Neuronal stem cell (in vitro differentiated cells): ENCODE measurements at regions not wholly inside any gene's neighbourhood (a gene's known extent, or its start where the extent isn't known, plus 50 kb on each side); places are given as distances from the start of the nearest gene placed in this dataset.

Experiments used
- DNase-seq: peaks from one replicate; pipeline ENCODE4 v3.0.0-alpha.2; 2013; ENCODE audit warnings: low spot score
- H2AFZ ChIP-seq: one replicate; pipeline ENCODE4 v1.6.1; 2013; ENCODE audit warnings: mild to moderate bottlenecking, low read length, inconsistent platforms
- H2AK5ac ChIP-seq: 2 replicates; pipeline ENCODE4 v1.6.1; 2013; ENCODE audit warnings: low read depth, mild to moderate bottlenecking, inconsistent platforms, low read length, moderate library complexity, mixed read lengths
- H2BK120ac ChIP-seq: 2 replicates; pipeline ENCODE4 v1.6.1; 2013; ENCODE audit warnings: low read depth, mild to moderate bottlenecking, inconsistent platforms, low read length, moderate library complexity, mixed read lengths
- H2BK12ac ChIP-seq: one replicate; pipeline ENCODE4 v1.6.1; 2013; ENCODE audit warnings: low read length, inconsistent platforms
- H2BK15ac ChIP-seq: 2 replicates; pipeline ENCODE4 v1.6.1; 2013; ENCODE audit warnings: mild to moderate bottlenecking, low read length, inconsistent platforms, mixed read lengths
- H2BK5ac ChIP-seq: one replicate; pipeline ENCODE4 v1.6.1; 2013; ENCODE audit warnings: inconsistent platforms, mild to moderate bottlenecking, low read length, moderate library complexity
- H3K14ac ChIP-seq: one replicate; pipeline ENCODE4 v1.6.1; 2013; ENCODE audit warnings: low read length, inconsistent platforms
- H3K18ac ChIP-seq: 2 replicates; pipeline ENCODE4 v1.6.1; 2013; ENCODE audit warnings: low read length, inconsistent platforms
- H3K23ac ChIP-seq: 2 replicates; pipeline ENCODE4 v1.6.1; 2013; ENCODE audit warnings: low read depth, mild to moderate bottlenecking, mixed read lengths, low read length, inconsistent platforms; ENCODE audit not compliant: poor library complexity
- H3K27ac ChIP-seq: replicated peaks from 3 replicates; pipeline ENCODE4 v1.5.1; 2013; ENCODE audit warnings: low read length, inconsistent platforms
- H3K27me3 ChIP-seq, 3 experiments: 2 replicates each; pipeline ENCODE4 v1.6.1; 2013; ENCODE audit warnings: low read length in 3 of 3, mild to moderate bottlenecking in 2 of 3, inconsistent platforms in 1 of 3, low read depth in 1 of 3, mixed read lengths in 1 of 3, moderate library complexity in 1 of 3; ENCODE audit not compliant: control insufficient read depth in 3 of 3, insufficient read depth in 3 of 3
- H3K36me3 ChIP-seq, 2 donors: replicated peaks in 1 of 2; 2 replicates each; pipeline ENCODE4 v1.6.1; 2013; ENCODE audit warnings: low read length in 2 of 2; ENCODE audit not compliant: control insufficient read depth in 2 of 2, insufficient read depth in 2 of 2
- H3K4ac ChIP-seq: 2 replicates; pipeline ENCODE4 v1.6.1; 2013; ENCODE audit warnings: inconsistent platforms, mild to moderate bottlenecking, low read length, moderate library complexity
- H3K4me1 ChIP-seq, 2 donors: 1 replicate in 1 of 2; 2 replicates in 1 of 2; pipeline ENCODE4 v1.6.1; 2013; ENCODE audit warnings: low read length in 2 of 2, low read depth in 1 of 2; ENCODE audit not compliant: control insufficient read depth in 2 of 2, insufficient read depth in 1 of 2
- H3K4me2 ChIP-seq: one replicate; pipeline ENCODE4 v1.6.1; 2013; ENCODE audit warnings: mild to moderate bottlenecking, low read length, inconsistent platforms; ENCODE audit not compliant: insufficient read depth, poor library complexity, severe bottlenecking
- H3K4me3 ChIP-seq, 2 donors: 2 replicates each; pipeline ENCODE4 v1.5.1; 2013; ENCODE audit warnings: low read length in 2 of 2, mild to moderate bottlenecking in 2 of 2, inconsistent platforms in 1 of 2, moderate library complexity in 1 of 2
- H3K79me1 ChIP-seq: one replicate; pipeline ENCODE4 v1.6.1; 2013; ENCODE audit warnings: low read depth, mild to moderate bottlenecking, inconsistent platforms, low read length, moderate library complexity
- H3K9ac ChIP-seq: one replicate; pipeline ENCODE4 v1.6.1; 2013; ENCODE audit warnings: mild to moderate bottlenecking, low read depth, low read length, inconsistent platforms; ENCODE audit not compliant: poor library complexity
- H3K9me3 ChIP-seq, 2 donors: replicated peaks in 1 of 2; 2 replicates each; pipeline versions ENCODE3 to v1.6.1; 2013; ENCODE audit warnings: low read length in 2 of 2, mild to moderate bottlenecking in 2 of 2, inconsistent platforms in 1 of 2, low read depth in 1 of 2, mixed read lengths in 1 of 2, moderate library complexity in 1 of 2; ENCODE audit not compliant: control insufficient read depth in 2 of 2, insufficient read depth in 1 of 2
- H4K8ac ChIP-seq: one replicate; pipeline ENCODE4 v1.6.1; 2013; ENCODE audit warnings: low read depth, mild to moderate bottlenecking, inconsistent platforms, low read length, moderate library complexity
- H4K91ac ChIP-seq: one replicate; pipeline ENCODE4 v1.6.1; 2013; ENCODE audit warnings: low read length, low read depth, mild to moderate bottlenecking, inconsistent platforms; ENCODE audit not compliant: poor library complexity
- WGBS, 2 donors: extraction: QIAGEN DNeasy Blood & Tissue Kit; methylation state at CpG; one replicate each; pipeline ENCODE4 v1.1.7; 2013; ENCODE audit warnings: missing lambda C conversion rate in 2 of 2, mixed read lengths in 1 of 2; ENCODE audit not compliant: insufficient read length in 2 of 2, insufficient replicate concordance in 1 of 2; ENCODE audit errors: extremely low coverage in 2 of 2; 5-methylcytosine and 5-hydroxymethylcytosine counted together

DNA sequence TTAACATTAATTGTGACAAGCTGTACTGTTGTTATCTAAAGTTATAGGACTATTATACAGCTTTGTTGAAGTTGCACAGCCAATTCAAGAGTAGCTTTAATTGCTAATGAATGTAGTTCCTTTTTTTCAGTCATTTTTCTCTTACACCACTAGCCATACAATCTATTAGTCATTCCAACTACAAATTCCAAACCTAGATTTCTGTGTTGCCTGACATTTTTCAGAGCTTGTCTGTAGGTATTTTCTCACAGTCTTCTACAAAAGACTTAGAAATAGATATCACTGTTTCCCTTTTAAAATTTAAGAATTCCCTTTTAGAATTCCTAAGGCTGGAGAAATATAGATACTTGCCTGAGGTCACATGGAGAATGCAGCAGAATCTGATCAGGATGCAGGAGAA is 307.0 kb upstream of the HS3ST1 start:
- H3K4me1 ChIP-seq = no peaks in the 10 kb centered on the region
- no peak overlapping the region for H2AFZ ChIP-seq
- no peak overlapping the region for H3K14ac ChIP-seq
- H2BK12ac ChIP-seq = no peak overlapping the region
- H2BK15ac ChIP-seq = no peak overlapping the region
- H3K18ac ChIP-seq = no peak overlapping the region
- H2BK120ac ChIP-seq = no peak overlapping the region
- no peak overlapping the region for H2AK5ac ChIP-seq
- H3K27me3 ChIP-seq = no peaks in the 10 kb centered on the region
- no peak overlapping the region for H3K4me2 ChIP-seq
- no peak overlapping the region for H2BK5ac ChIP-seq
- DNase-seq = no peak
- H4K8ac ChIP-seq = no peak overlapping the region
- no peaks in the 10 kb centered on the region for H3K36me3 ChIP-seq
- no peak overlapping the region for H3K9ac ChIP-seq
- H3K4ac ChIP-seq = no peak overlapping the region
- no peaks in the 10 kb centered on the region for H3K79me1 ChIP-seq
- H4K91ac ChIP-seq = no peak overlapping the region
- H3K23ac ChIP-seq = no peak overlapping the region
- H3K27ac ChIP-seq = no peak overlapping the region
- H3K9me3 ChIP-seq = no peaks in the 10 kb centered on the region
- H3K4me3 ChIP-seq = no peak overlapping the region

DNA sequence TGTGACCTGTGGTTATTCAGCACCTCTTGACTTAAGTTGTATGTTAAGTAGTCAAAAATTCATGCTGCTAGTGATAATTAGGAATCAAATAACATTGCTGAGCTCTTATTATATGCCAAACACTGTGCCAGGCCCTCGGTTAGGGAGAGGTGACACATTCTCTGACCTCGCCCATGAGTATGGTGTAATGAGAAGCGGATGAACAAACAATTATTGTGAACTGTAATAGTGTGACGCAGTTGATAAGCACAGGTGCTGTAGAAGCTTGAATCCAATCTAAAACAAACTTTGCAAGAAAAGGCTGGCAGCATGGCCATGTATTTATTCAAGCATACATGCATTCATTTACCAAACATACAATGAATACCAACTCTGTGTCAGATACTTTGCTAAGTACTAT is 303.5 kb upstream of the HS3ST1 start:
- H3K23ac ChIP-seq = no peak overlapping the region
- H3K27ac ChIP-seq = no peak overlapping the region
- WGBS, 2 donors = no CpG with 5 or more reads among the region's 4 CpGs
- H2BK15ac ChIP-seq = no peak overlapping the region
- no peaks in the 10 kb centered on the region for H3K79me1 ChIP-seq
- H4K91ac ChIP-seq = no peak overlapping the region
- H3K4me3 ChIP-seq = no peak overlapping the region
- H3K9ac ChIP-seq = no peak overlapping the region
- DNase-seq = no peak
- no peak overlapping the region for H3K18ac ChIP-seq
- H4K8ac ChIP-seq = no peak overlapping the region
- no peaks in the 10 kb centered on the region for H3K36me3 ChIP-seq
- no peaks in the 10 kb centered on the region for H3K4me1 ChIP-seq
- no peaks in the 10 kb centered on the region for H3K27me3 ChIP-seq
- no peak overlapping the region for H2AK5ac ChIP-seq
- H3K9me3 ChIP-seq = no peaks in the 10 kb centered on the region
- no peak overlapping the region for H2BK12ac ChIP-seq
- no peak overlapping the region for H3K4ac ChIP-seq
- no peak overlapping the region for H2AFZ ChIP-seq
- H3K14ac ChIP-seq = no peak overlapping the region
- H3K4me2 ChIP-seq = no peak overlapping the region
- no peak overlapping the region for H2BK5ac ChIP-seq
- H2BK120ac ChIP-seq = no peak overlapping the region

DNA sequence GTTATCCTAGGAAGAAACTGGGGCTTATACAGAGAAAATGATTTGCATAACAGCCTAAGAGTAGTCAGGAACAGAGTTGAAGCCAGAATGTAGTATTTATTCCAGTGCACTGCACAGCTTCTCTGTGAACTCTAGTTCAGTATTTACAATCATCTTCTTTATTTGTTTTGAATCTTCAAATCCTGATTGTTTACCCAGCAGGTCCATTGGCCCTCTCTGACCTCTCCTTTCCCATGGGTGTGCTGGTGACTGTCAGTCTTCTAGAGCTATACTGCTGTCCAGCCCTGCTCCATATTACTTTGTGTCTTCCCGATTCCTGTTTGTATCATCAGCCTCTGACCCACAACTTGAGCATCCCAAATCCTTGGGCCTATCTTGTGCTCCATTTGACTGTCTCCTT is 301.9 kb upstream of the HS3ST1 start:
- no peak overlapping the region for H2BK15ac ChIP-seq
- H3K18ac ChIP-seq = no peak overlapping the region
- H3K4me1 ChIP-seq = no peaks in the 10 kb centered on the region
- H3K36me3 ChIP-seq = no peaks in the 10 kb centered on the region
- H3K9ac ChIP-seq = no peak overlapping the region
- H4K8ac ChIP-seq = no peak overlapping the region
- H2BK12ac ChIP-seq = no peak overlapping the region
- H4K91ac ChIP-seq = no peak overlapping the region
- no peaks in the 10 kb centered on the region for H3K79me1 ChIP-seq
- DNase-seq = no peak
- no CpG with 5 or more reads among the region's 1 CpG for WGBS, 2 donors
- no peak overlapping the region for H2BK120ac ChIP-seq
- H3K9me3 ChIP-seq = no peaks in the 10 kb centered on the region
- H3K27ac ChIP-seq = no peak overlapping the region
- no peak overlapping the region for H2AFZ ChIP-seq
- H3K23ac ChIP-seq = no peak overlapping the region
- H3K4me3 ChIP-seq = no peak overlapping the region
- no peaks in the 10 kb centered on the region for H3K27me3 ChIP-seq
- H3K4ac ChIP-seq = no peak overlapping the region
- H3K4me2 ChIP-seq = no peak overlapping the region
- H2AK5ac ChIP-seq = no peak overlapping the region
- no peak overlapping the region for H3K14ac ChIP-seq
- no peak overlapping the region for H2BK5ac ChIP-seq

DNA sequence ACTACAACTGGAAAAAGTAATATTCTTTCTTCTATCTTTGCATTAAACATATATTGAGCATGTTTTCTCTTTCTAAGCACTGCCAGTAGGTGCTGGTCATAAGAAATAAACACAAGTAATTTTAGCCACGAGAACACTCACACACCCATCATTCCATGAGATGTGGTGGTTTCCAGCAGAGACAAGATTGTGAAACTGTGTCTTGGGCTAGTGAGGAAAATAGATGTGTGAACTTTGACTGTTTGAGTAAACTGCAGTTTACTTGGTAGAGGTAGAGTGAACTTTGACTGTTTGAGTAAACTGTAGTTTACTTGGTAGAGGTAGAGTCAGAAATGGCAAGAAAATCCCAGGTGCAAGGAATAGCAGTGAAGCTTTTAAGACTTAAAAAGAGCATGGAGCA is 300.9 kb upstream of the HS3ST1 start:
- no peak for DNase-seq
- WGBS, 2 donors = no CpG with 5 or more reads among the region's 1 CpG
- Histone ChIP-seq H3K9me3 (no peaks in the 10 kb centered on the region), H2AK5ac (no peak overlapping the region), H3K4me2 (no peak overlapping the region), H3K36me3 (no peaks in the 10 kb centered on the region), H3K23ac (no peak overlapping the region), H3K79me1 (no peaks in the 10 kb centered on the region), H4K91ac (no peak overlapping the region), H2BK5ac (no peak overlapping the region), H3K27ac (no peak overlapping the region), H3K9ac (no peak overlapping the region), H3K4me3 (no peak overlapping the region), H2BK15ac (no peak overlapping the region), H4K8ac (no peak overlapping the region), H3K18ac (no peak overlapping the region), H3K27me3 (no peaks in the 10 kb centered on the region), H2AFZ (no peak overlapping the region), H3K4me1 (no peaks in the 10 kb centered on the region), H3K4ac (no peak overlapping the region), H2BK12ac (no peak overlapping the region), H3K14ac (no peak overlapping the region), H2BK120ac (no peak overlapping the region)
